SK-N-SH (cell line): ENCODE measurements at regions not wholly inside any gene's neighbourhood (a gene's known extent, or its start where the extent isn't known, plus 50 kb on each side); places are given as distances from the start of the nearest gene placed in this dataset.

Experiments used
- CTCF ChIA-PET: fragments of 300-600, 350-600 bp; formaldehyde crosslinking; extraction: SDS; loops from one replicate; lab custom pipeline; 2021; lab: Yijun Ruan, JAX
- POLR2A ChIA-PET: fragments of 350-600 bp; sonication (Branson Sonifier 250); formaldehyde crosslinking; extraction: SDS; loops from one replicate; lab custom pipeline; 2020; ENCODE audit warnings: antibody characterized with exemption, inconsistent platforms; lab: Yijun Ruan, JAX
- DNase-seq: peaks from one replicate; pipeline ENCODE4 v3.0.0; 2012
- H2AFZ ChIP-seq: fragments of 200-600 bp; sonication (generic); 2 replicates; pipeline ENCODE4 v1.8.1; 2016; ENCODE audit warnings: antibody characterized with exemption, mild to moderate bottlenecking, low read depth
- H3F3A ChIP-seq: fragments of 200-600 bp; sonication (generic); replicated peaks from 2 replicates; pipeline ENCODE3; 2016; ENCODE audit warnings: antibody characterized with exemption, mild to moderate bottlenecking; ENCODE audit not compliant: insufficient read depth
- H3K27ac ChIP-seq, 2 experiments: fragments of 200-500 bp in 1 of 2; fragments of 200-600 bp in 1 of 2; sonication (Bioruptor generic) in 1 of 2; sonication (generic), shearing (Covaris generic) in 1 of 2; 2 replicates each; pipeline versions ENCODE4 v1.5.1 to v1.6.1; 2014 to 2016; ENCODE audit warnings: low read depth in 2 of 2, inconsistent platforms in 1 of 2, low read length in 1 of 2, mild to moderate bottlenecking in 1 of 2, mixed read lengths in 1 of 2
- H3K27me3 ChIP-seq: fragments of 200-600 bp; sonication (generic), shearing (Covaris generic); 2 replicates; pipeline ENCODE4 v1.6.1; 2016; ENCODE audit warnings: mixed run types; ENCODE audit not compliant: insufficient read depth
- H3K36me3 ChIP-seq, 2 experiments: fragments of 200-500 bp in 1 of 2; fragments of 200-600 bp in 1 of 2; sonication (Bioruptor generic) in 1 of 2; sonication (generic) in 1 of 2; replicated peaks in 1 of 2; 2 replicates each; pipeline versions ENCODE3 to v1.5.1; 2014 to 2016; ENCODE audit warnings: low read length in 1 of 2, mild to moderate bottlenecking in 1 of 2; ENCODE audit not compliant: insufficient read depth in 2 of 2, control insufficient read depth in 1 of 2
- H3K4me1 ChIP-seq, 2 experiments: fragments of 200-500 bp in 1 of 2; fragments of 200-600 bp in 1 of 2; sonication (Bioruptor generic) in 1 of 2; sonication (generic), shearing (Covaris generic) in 1 of 2; 2 replicates each; pipeline versions ENCODE4 v1.5.1 to v1.6.1; 2014 to 2016; ENCODE audit warnings: low read depth in 1 of 2, low read length in 1 of 2, mixed run types in 1 of 2; ENCODE audit not compliant: insufficient read depth in 2 of 2, control insufficient read depth in 1 of 2
- H3K4me2 ChIP-seq: fragments of 200-600 bp; sonication (generic), shearing (Covaris generic); 2 replicates; pipeline ENCODE4 v1.6.1; 2017; ENCODE audit warnings: mixed run types
- H3K4me3 ChIP-seq, 2 experiments: fragments of 200-500 bp in 1 of 2; fragments of 200-600 bp in 1 of 2; sonication (Bioruptor generic) in 1 of 2; sonication (generic), shearing (Covaris generic) in 1 of 2; 2 replicates each; pipeline versions ENCODE4 v1.5.1 to v1.8.1; 2014 to 2016; ENCODE audit warnings: low read depth in 2 of 2, inconsistent platforms in 1 of 2, low read length in 1 of 2, mild to moderate bottlenecking in 1 of 2, mixed read lengths in 1 of 2, moderate library complexity in 1 of 2
- H3K79me2 ChIP-seq: fragments of 200-600 bp; sonication (generic); 2 replicates; pipeline ENCODE4 v1.8.1; 2017; ENCODE audit warnings: mild to moderate bottlenecking; ENCODE audit not compliant: insufficient read depth
- H3K9ac ChIP-seq: fragments of 200-600 bp; sonication (generic); 2 replicates; pipeline ENCODE4 v1.6.1; 2017; ENCODE audit warnings: mixed run types
- H3K9me2 ChIP-seq: fragments of 200-600 bp; sonication (generic); 2 replicates; pipeline ENCODE4 v1.6.1; 2017; ENCODE audit warnings: mixed run types
- H3K9me3 ChIP-seq: fragments of 200-600 bp; sonication (generic); 2 replicates; pipeline ENCODE4 v1.6.1; 2017; ENCODE audit warnings: mixed run types, mild to moderate bottlenecking, moderate library complexity
- H4K20me1 ChIP-seq: fragments of 200-600 bp; sonication (generic); 2 replicates; pipeline ENCODE4 v1.6.1; 2017; ENCODE audit warnings: mild to moderate bottlenecking, mixed run types; ENCODE audit not compliant: insufficient read depth
- CHD2 ChIP-seq: fragments of 150-350 bp; IDR thresholded peaks from 2 replicates; pipeline ENCODE4 v1.6.1; 2018; ENCODE audit warnings: low read length; ENCODE audit not compliant: partially characterized antibody
- EP300 ChIP-seq, 2 experiments: IDR thresholded peaks; 2 replicates each; pipeline versions ENCODE4 v1.4.0 to v1.6.1; 2012; ENCODE audit warnings: borderline replicate concordance in 1 of 2, low read depth in 1 of 2, low read length in 1 of 2
- FOSL2 ChIP-seq: IDR thresholded peaks from 2 replicates; pipeline ENCODE4 v1.4.0; 2012; ENCODE audit warnings: low read depth, mild to moderate bottlenecking, moderate library complexity, borderline replicate concordance
- FOXJ3 ChIP-seq: sonication (generic); formaldehyde crosslinking; IDR thresholded peaks from 2 replicates; pipeline ENCODE4 v1.5.1; 2020; ENCODE audit warnings: mild to moderate bottlenecking, missing genetic modification reagents
- GABPA ChIP-seq: IDR thresholded peaks from 2 replicates; pipeline ENCODE4 v1.4.0; 2012; ENCODE audit warnings: low read depth, mild to moderate bottlenecking
- GATA2 ChIP-seq: sonication (generic); formaldehyde crosslinking; IDR thresholded peaks from 2 replicates; pipeline ENCODE4 v1.5.0; 2020; ENCODE audit warnings: mild to moderate bottlenecking, missing genetic modification reagents
- JUND ChIP-seq: IDR thresholded peaks from 2 replicates; pipeline ENCODE4 v1.4.0; 2012
- MXI1 ChIP-seq: IDR thresholded peaks from 2 replicates; pipeline ENCODE4 v1.6.1; 2012; ENCODE audit warnings: mild to moderate bottlenecking, low read depth, low read length, improper control_type of control experiment
- NFIC ChIP-seq: IDR thresholded peaks from 2 replicates; pipeline ENCODE4 v1.4.0; 2012; ENCODE audit warnings: borderline replicate concordance
- RAD21 ChIP-seq: IDR thresholded peaks from 2 replicates; pipeline ENCODE4 v1.6.1; 2012; ENCODE audit warnings: mild to moderate bottlenecking, low read length
- RCOR1 ChIP-seq: fragments of 150-350 bp; IDR thresholded peaks from 2 replicates; pipeline ENCODE4 v1.6.1; 2017; ENCODE audit warnings: antibody characterized with exemption, low read length
- RFX5 ChIP-seq: IDR thresholded peaks from 2 replicates; pipeline ENCODE4 v1.6.1; 2012; ENCODE audit warnings: mild to moderate bottlenecking, improper control_type of control experiment, low read length
- RXRA ChIP-seq: IDR thresholded peaks from 2 replicates; pipeline ENCODE4 v1.4.0; 2012; ENCODE audit warnings: low read depth, mild to moderate bottlenecking, borderline replicate concordance
- SMC3 ChIP-seq: IDR thresholded peaks from 2 replicates; pipeline ENCODE4 v1.6.1; 2012; ENCODE audit warnings: low read depth, low read length, improper control_type of control experiment
- TAF1 ChIP-seq: IDR thresholded peaks from 2 replicates; pipeline ENCODE4 v1.6.1; 2012; ENCODE audit warnings: low read depth, mild to moderate bottlenecking, low read length, moderate library complexity, borderline replicate concordance
- TEAD4 ChIP-seq: IDR thresholded peaks from 2 replicates; pipeline ENCODE4 v1.4.0; 2012; ENCODE audit warnings: mild to moderate bottlenecking, borderline replicate concordance; ENCODE audit not compliant: insufficient read depth
- WGBS: methylation state at CpG from one replicate; pipeline ENCODE4 v1.1.6; 2017; ENCODE audit warnings: low lambda C conversion rate; 5-methylcytosine and 5-hydroxymethylcytosine counted together
- TF ChIP-seq, protein P1 (sequence below): fragments of 150-350 bp; IDR thresholded peaks from 2 replicates; pipeline ENCODE4 v1.6.1; 2016; ENCODE audit warnings: mild to moderate bottlenecking, low read depth, low read length
- TF ChIP-seq, protein P2 (sequence below): fragments of 200-600 bp; sonication (generic); IDR thresholded peaks from 2 replicates; pipeline ENCODE4 v1.6.1; 2017; ENCODE audit warnings: antibody characterized with exemption, mild to moderate bottlenecking, moderate library complexity
- TF ChIP-seq, protein P3 (sequence below): IDR thresholded peaks from 2 replicates; pipeline ENCODE4; 2012
- TF ChIP-seq, protein P4 (sequence below): IDR thresholded peaks from 2 replicates; pipeline ENCODE4 v1.4.0; 2012; ENCODE audit warnings: low read depth

DNA sequence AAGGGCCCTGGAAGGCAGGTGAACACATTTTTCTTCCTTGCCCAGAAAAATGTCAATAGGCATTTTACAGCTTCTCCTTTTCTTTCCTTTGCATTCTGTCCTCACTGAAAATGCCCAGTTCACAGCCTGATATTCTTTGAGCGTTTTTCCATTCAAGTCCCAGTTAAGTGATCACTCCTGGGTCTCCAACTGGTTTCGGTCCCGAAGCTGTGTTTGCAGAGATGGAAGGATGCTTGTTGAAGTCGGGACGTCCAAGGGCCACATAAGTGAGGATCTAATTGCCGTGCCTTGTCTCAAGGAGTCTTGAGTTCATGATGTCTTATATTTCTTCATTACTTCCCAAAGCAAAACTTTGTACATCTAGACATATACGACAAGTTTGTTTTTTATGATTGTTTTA is 208.7 kb upstream of the PRKCQ start:
- H3K4me3 ChIP-seq: no peak overlapping the region
- no peaks in the 10 kb centered on the region for H3F3A ChIP-seq
- no peaks in the 10 kb centered on the region for H3K79me2 ChIP-seq
- no peaks in the 10 kb centered on the region for H3K36me3 ChIP-seq
- no peak overlapping the region for H3K27ac ChIP-seq
- no peaks in the 10 kb centered on the region for H4K20me1 ChIP-seq
- no peak for TF ChIP-seq FOSL2
- no peak for TF ChIP-seq MXI1
- TF ChIP-seq RCOR1: no peak
- TF ChIP-seq EP300 (IDR thresholded peaks at IDR 0.05; ENCODE audit: borderline replicate concordance in 1 of 2, low read depth in 1 of 2, low read length in 1 of 2): no peak
- TF ChIP-seq FOXJ3: no peak
- no peak for TF ChIP-seq SMC3
- TF ChIP-seq GATA2: no peak
- WGBS: 80% methylated on average over 7 of the region's 7 CpGs
- no peaks in the 10 kb centered on the region for H3K9me2 ChIP-seq
- H3K4me1 ChIP-seq: no peaks in the 10 kb centered on the region; a peak in 2 of 4 replicates
- POLR2A ChIA-PET: no interaction called here
- no peaks in the 10 kb centered on the region for H3K9me3 ChIP-seq
- H3K4me2 ChIP-seq: no peak overlapping the region
- H3K9ac ChIP-seq: no peak overlapping the region
- H2AFZ ChIP-seq: no peak overlapping the region
- no peak for DNase-seq
- CTCF ChIA-PET: no interaction called here
- no peaks in the 10 kb centered on the region for H3K27me3 ChIP-seq

DNA sequence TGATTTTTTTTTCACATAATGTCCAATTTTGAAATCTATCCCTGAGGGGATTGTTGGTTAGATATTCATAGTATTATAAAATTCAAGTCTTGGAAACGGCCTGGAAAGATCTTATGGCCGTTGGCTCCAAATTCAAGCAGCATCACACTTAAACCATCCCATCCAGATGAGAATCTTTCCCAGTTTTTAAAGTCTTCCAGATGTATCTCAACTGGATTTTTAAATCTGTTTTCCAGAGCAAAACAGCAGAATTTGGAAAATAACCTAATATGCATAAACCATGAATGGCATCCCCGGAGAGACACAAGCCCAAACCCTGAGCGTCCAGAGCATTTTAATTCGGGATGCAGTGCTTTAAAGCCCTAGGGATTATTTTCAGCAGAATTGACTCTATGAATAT is 208.2 kb upstream of the PRKCQ start:
- 64% methylated on average over 5 of the region's 5 CpGs for WGBS
- H3K4me2 ChIP-seq: no peak overlapping the region
- H3K79me2 ChIP-seq: no peaks in the 10 kb centered on the region
- no peak overlapping the region for H3K9ac ChIP-seq
- POLR2A ChIA-PET: no interaction called here
- no peaks in the 10 kb centered on the region for H3K36me3 ChIP-seq
- H3K9me2 ChIP-seq: no peaks in the 10 kb centered on the region
- H3K9me3 ChIP-seq: no peaks in the 10 kb centered on the region
- H3K4me3 ChIP-seq: no peak overlapping the region
- DNase-seq: no peak
- no peaks in the 10 kb centered on the region for H3F3A ChIP-seq
- H3K27ac ChIP-seq: no peak overlapping the region
- TF ChIP-seq GABPA (no peak), GATA2 (no peak), SMC3 (no peak), RXRA (no peak)
- H2AFZ ChIP-seq: no peak overlapping the region
- no peaks in the 10 kb centered on the region; a peak in 2 of 4 replicates for H3K4me1 ChIP-seq
- H3K27me3 ChIP-seq: no peaks in the 10 kb centered on the region
- H4K20me1 ChIP-seq: no peaks in the 10 kb centered on the region
- CTCF ChIA-PET: no interaction called here

DNA sequence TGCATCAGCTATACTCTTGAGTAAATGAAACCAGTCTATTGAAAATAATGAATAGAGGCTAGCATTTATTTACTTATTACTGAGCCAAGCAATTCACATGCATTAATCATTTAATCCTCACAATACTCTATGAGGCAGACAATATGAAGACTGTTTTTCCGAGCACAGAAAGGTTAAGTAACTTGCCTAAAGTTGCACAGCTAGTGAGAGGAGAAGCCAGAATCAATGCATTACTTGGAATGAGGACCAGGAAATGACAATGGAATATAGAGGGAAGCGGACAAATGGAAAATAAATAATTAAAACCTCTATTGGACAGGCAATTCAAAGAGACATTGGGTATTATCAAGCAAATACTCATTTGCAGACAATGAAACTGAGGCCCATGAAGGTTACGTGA is 207.6 kb upstream of the PRKCQ start:
- no peaks in the 10 kb centered on the region for H3K27me3 ChIP-seq
- no peaks in the 10 kb centered on the region for H4K20me1 ChIP-seq
- H3K79me2 ChIP-seq: no peaks in the 10 kb centered on the region
- H3K4me1 ChIP-seq: no peaks in the 10 kb centered on the region; a peak in 2 of 4 replicates
- no peak for DNase-seq
- H3K4me3 ChIP-seq: no peak overlapping the region
- no peaks in the 10 kb centered on the region for H3K36me3 ChIP-seq
- TF ChIP-seq RAD21 (no peak), RFX5 (no peak), MXI1 (no peak), TEAD4 (no peak), TAF1 (no peak), NFIC (no peak), JUND (no peak), GATA2 (no peak), GABPA (no peak), CHD2 (no peak)
- TF ChIP-seq, protein P1, sequence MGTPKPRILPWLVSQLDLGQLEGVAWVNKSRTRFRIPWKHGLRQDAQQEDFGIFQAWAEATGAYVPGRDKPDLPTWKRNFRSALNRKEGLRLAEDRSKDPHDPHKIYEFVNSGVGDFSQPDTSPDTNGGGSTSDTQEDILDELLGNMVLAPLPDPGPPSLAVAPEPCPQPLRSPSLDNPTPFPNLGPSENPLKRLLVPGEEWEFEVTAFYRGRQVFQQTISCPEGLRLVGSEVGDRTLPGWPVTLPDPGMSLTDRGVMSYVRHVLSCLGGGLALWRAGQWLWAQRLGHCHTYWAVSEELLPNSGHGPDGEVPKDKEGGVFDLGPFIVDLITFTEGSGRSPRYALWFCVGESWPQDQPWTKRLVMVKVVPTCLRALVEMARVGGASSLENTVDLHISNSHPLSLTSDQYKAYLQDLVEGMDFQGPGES: no peak
- TF ChIP-seq, protein P2, sequence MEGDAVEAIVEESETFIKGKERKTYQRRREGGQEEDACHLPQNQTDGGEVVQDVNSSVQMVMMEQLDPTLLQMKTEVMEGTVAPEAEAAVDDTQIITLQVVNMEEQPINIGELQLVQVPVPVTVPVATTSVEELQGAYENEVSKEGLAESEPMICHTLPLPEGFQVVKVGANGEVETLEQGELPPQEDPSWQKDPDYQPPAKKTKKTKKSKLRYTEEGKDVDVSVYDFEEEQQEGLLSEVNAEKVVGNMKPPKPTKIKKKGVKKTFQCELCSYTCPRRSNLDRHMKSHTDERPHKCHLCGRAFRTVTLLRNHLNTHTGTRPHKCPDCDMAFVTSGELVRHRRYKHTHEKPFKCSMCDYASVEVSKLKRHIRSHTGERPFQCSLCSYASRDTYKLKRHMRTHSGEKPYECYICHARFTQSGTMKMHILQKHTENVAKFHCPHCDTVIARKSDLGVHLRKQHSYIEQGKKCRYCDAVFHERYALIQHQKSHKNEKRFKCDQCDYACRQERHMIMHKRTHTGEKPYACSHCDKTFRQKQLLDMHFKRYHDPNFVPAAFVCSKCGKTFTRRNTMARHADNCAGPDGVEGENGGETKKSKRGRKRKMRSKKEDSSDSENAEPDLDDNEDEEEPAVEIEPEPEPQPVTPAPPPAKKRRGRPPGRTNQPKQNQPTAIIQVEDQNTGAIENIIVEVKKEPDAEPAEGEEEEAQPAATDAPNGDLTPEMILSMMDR: no peak
- TF ChIP-seq, protein P3, sequence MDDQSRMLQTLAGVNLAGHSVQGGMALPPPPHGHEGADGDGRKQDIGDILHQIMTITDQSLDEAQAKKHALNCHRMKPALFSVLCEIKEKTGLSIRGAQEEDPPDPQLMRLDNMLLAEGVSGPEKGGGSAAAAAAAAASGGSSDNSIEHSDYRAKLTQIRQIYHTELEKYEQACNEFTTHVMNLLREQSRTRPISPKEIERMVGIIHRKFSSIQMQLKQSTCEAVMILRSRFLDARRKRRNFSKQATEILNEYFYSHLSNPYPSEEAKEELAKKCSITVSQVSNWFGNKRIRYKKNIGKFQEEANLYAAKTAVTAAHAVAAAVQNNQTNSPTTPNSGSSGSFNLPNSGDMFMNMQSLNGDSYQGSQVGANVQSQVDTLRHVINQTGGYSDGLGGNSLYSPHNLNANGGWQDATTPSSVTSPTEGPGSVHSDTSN: no peak
- TF ChIP-seq, protein P4, sequence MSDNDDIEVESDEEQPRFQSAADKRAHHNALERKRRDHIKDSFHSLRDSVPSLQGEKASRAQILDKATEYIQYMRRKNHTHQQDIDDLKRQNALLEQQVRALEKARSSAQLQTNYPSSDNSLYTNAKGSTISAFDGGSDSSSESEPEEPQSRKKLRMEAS: no peak
- POLR2A ChIA-PET: no interaction called here
- no peak overlapping the region for H3K9ac ChIP-seq
- H2AFZ ChIP-seq: no peak overlapping the region
- CTCF ChIA-PET: interaction anchor here (1.1 to 2.4 kb wide), 2 partner anchors 621 to 628 kb away, joined by 3 to 13 read pairs; no protein-coding TSS in a partner anchor
- no peak overlapping the region for H3K4me2 ChIP-seq
- no peaks in the 10 kb centered on the region for H3F3A ChIP-seq
- no peaks in the 10 kb centered on the region for H3K9me3 ChIP-seq
- WGBS: 63% methylated on average over 3 of the region's 3 CpGs
- no peak overlapping the region for H3K27ac ChIP-seq
- H3K9me2 ChIP-seq: no peaks in the 10 kb centered on the region
